GM19351 (cell line): ENCODE measurements at regions not wholly inside any gene's neighbourhood (a gene's known extent, or its start where the extent isn't known, plus 50 kb on each side); places are given as distances from the start of the nearest gene placed in this dataset.

ENCODE experiments used
- ATAC-seq: cut with Tn5 transposase; IDR thresholded peaks from one replicate; pipeline ENCODE4 v1.9.1; 2021; ENCODE audit warnings: mild to moderate bottlenecking, moderate library complexity; ENCODE audit not compliant: unreplicated experiment

- ATAC-seq: no peak
Measured at GRCh38 chr21:25385341-25385740, 221.9 kb downstream of the MRPL39 start.

- ATAC-seq: no peak
Measured at GRCh38 chr21:25384782-25385181, 222.5 kb downstream of the MRPL39 start.

GRCh38 chr21:25383545-25383944 is 223.7 kb downstream of the MRPL39 start:
- no peak for ATAC-seq

GRCh38 chr21:25381936-25382452 is 225.3 kb downstream of the MRPL39 start:
- no peak for ATAC-seq

- ATAC-seq: no peak
Measured at GRCh38 chr21:25375675-25376074, 231.6 kb downstream of the MRPL39 start.

- ATAC-seq: no peak
Measured at GRCh38 chr21:25373126-25374082, 233.9 kb downstream of the MRPL39 start.

- no peak for ATAC-seq
Measured at GRCh38 chr21:25371841-25372425, 235.3 kb downstream of the MRPL39 start.

- ATAC-seq: no peak
Measured at GRCh38 chr21:25370311-25370744, 237.0 kb downstream of the MRPL39 start.

GRCh38 chr21:25369524-25370300 is 237.6 kb downstream of the MRPL39 start:
- ATAC-seq: no peak

GRCh38 chr21:25368531-25368930 is 238.8 kb downstream of the MRPL39 start:
- no peak for ATAC-seq

- ATAC-seq: no peak
Measured at GRCh38 chr21:25366116-25366515, 241.2 kb downstream of the MRPL39 start.

GRCh38 chr21:25362375-25363267 is 244.7 kb downstream of the MRPL39 start:
- peak; percentile 45 for ATAC-seq

- ATAC-seq: no peak
Measured at GRCh38 chr21:25361765-25362164, 245.5 kb downstream of the MRPL39 start.

GRCh38 chr21:25361097-25361496 is 246.2 kb downstream of the MRPL39 start:
- no peak for ATAC-seq

- ATAC-seq: peak; percentile 60
Measured at GRCh38 chr21:25360593-25360992, 246.7 kb downstream of the MRPL39 start.

- ATAC-seq: no peak
Measured at GRCh38 chr21:25359724-25360123, 247.6 kb downstream of the MRPL39 start.

GRCh38 chr21:25350056-25350455 is 257.2 kb downstream of the MRPL39 start:
- ATAC-seq: peak; percentile 57

- ATAC-seq: no peak
Measured at GRCh38 chr21:25343774-25344545, 263.3 kb downstream of the MRPL39 start.

GRCh38 chr21:25342816-25343215 is 264.5 kb downstream of the MRPL39 start:
- ATAC-seq: no peak
